ENCODE measurements at regions not wholly inside any gene's neighbourhood (a gene's known extent, or its start where the extent isn't known, plus 50 kb on each side); places are given as distances from the start of the nearest gene placed in this dataset.
A peak's percentile ranks its signal among the peaks of the same experiment; 100 is the strongest.

DNA sequence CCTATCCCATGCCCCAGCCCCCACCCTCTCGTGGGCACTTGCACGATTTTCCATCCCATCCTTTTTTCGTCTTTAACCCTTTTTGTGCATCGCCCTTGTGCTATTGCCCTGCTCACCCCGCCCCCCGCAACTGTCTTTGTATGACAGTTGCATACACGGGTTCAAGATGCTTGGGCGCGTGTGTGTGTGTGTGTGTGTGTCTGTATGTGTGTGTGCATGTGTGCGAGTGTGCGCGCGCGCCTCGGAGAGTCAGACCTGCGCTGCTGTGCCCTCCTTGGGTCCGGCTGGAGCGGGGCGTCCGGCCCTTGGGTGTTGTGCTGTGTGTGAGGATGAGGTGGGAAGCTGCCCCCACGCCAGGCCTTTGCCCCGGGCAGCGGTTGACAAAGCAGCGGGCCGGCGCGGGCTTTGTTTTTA lies 230.7 kb downstream of the HAUS1 start:
- Histone ChIP-seq H3K27me3 (ENCODE audit: control insufficient read depth in 4 of 4, insufficient read depth in 4 of 4, low read length in 3 of 4) (no peaks in the 10 kb centered on the region), H3K27ac (ENCODE audit: low read depth in 1 of 2, low read length in 2 of 2) (peak overlapping the region; percentile 39 to 92), H3K9me3 (ENCODE audit: control insufficient read depth in 4 of 4, low read length in 3 of 4) (no peaks in the 10 kb centered on the region), H3K4me1 (ENCODE audit: control insufficient read depth in 4 of 4, insufficient read depth in 4 of 4, low read length in 3 of 4) (peaks cover 8 to 72% (median 51%) of the 10 kb centered on the region in 4 donors), H3K36me3 (ENCODE audit: control insufficient read depth in 4 of 4, insufficient read depth in 3 of 4, low read depth in 1 of 4, low read length in 3 of 4) (no peaks in the 10 kb centered on the region), H3K4me3 (ENCODE audit: low read depth in 1 of 3, low read length in 3 of 3) (peak overlapping the region; percentile 52 to 90 (median 68)), H3K9ac (ENCODE audit: low read depth in 1 of 2, low read length in 2 of 2) (peak overlapping the region; percentile 10 to 78)
- DNase-seq (ENCODE audit: low spot score), result no peak
- no peak for TF ChIP-seq HNF4A (conservative IDR thresholded peaks at IDR 0.05)
- TF ChIP-seq HNF4G (IDR thresholded peaks at IDR 0.05), result no peak
- TF ChIP-seq MAX (IDR thresholded peaks at IDR 0.05), result no peak
- WGBS, result 2% methylated on average over 27 of the region's 27 CpGs

DNA sequence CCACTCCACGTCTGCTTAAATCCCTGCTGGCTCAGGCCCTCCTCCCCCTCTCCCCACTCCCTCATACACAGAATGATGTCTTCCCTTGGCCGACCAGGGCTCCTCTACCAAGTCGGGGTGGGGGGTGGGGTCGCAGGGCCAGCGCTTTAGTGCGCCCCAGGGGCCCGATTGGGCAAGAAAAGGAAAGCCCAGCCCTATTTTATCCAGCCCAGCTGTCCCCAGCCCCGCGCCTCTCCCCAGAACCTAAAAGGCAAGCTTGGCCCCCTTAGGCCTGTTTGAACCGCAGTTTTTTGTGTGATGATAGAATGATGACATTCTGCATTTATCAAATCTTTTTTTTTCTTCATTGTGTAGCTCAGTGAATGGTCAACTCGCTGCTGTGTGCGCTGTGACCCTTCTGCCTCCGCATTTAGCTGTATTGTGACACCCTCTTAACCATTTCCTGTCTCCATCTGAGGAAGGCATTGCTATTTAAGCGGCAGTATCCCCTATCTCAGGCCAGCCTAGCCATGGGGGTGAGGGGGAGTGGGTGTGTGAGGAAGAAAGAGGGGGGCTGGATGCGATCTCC lies 231.4 kb downstream of the HAUS1 start:
- H3K9me3 ChIP-seq (ENCODE audit: control insufficient read depth in 4 of 4, low read length in 3 of 4), result no peaks in the 10 kb centered on the region
- H3K9ac ChIP-seq (ENCODE audit: low read depth in 1 of 2, low read length in 2 of 2), result peak overlapping the region; percentile 10 to 78
- H3K27ac ChIP-seq (ENCODE audit: low read depth in 1 of 2, low read length in 2 of 2), result peak overlapping the region; percentile 39 to 92
- no peaks in the 10 kb centered on the region for H3K36me3 ChIP-seq (ENCODE audit: control insufficient read depth in 4 of 4, insufficient read depth in 3 of 4, low read depth in 1 of 4, low read length in 3 of 4)
- peak; percentile 7 for TF ChIP-seq YY1 (IDR thresholded peaks at IDR 0.05)
- no peak for TF ChIP-seq EGR1 (IDR thresholded peaks at IDR 0.05; ENCODE audit: low read depth in 2 of 2)
- DNase-seq (ENCODE audit: low spot score), result no peak
- H3K4me1 ChIP-seq (ENCODE audit: control insufficient read depth in 4 of 4, insufficient read depth in 4 of 4, low read length in 3 of 4), result peaks cover 10 to 78% (median 54%) of the 10 kb centered on the region in 4 donors
- peak overlapping the region; percentile 42 to 90 (median 52) for H3K4me3 ChIP-seq (ENCODE audit: low read depth in 1 of 3, low read length in 3 of 3)
- no peaks in the 10 kb centered on the region for H3K27me3 ChIP-seq (ENCODE audit: control insufficient read depth in 4 of 4, insufficient read depth in 4 of 4, low read length in 3 of 4)
- 9% methylated on average over 15 of the region's 15 CpGs for WGBS

GRCh38 chr18:46336278-46337111 lies 232.3 kb downstream of the HAUS1 start:
- WGBS, result 39% methylated on average over 8 of the region's 8 CpGs
- Histone ChIP-seq H3K36me3 (ENCODE audit: control insufficient read depth in 4 of 4, insufficient read depth in 3 of 4, low read depth in 1 of 4, low read length in 3 of 4) (no peaks in the 10 kb centered on the region), H3K27ac (ENCODE audit: low read depth in 1 of 2, low read length in 2 of 2) (peak overlapping the region; percentile 39 to 92), H3K4me1 (ENCODE audit: control insufficient read depth in 4 of 4, insufficient read depth in 4 of 4, low read length in 3 of 4) (peaks cover 10 to 73% (median 53%) of the 10 kb centered on the region in 4 donors), H3K4me3 (ENCODE audit: low read depth in 1 of 3, low read length in 3 of 3) (peak overlapping the region in 1 of 3 donors; percentile 90), H3K27me3 (ENCODE audit: control insufficient read depth in 4 of 4, insufficient read depth in 4 of 4, low read length in 3 of 4) (no peaks in the 10 kb centered on the region), H3K9ac (ENCODE audit: low read depth in 1 of 2, low read length in 2 of 2) (no peak overlapping the region), H3K9me3 (ENCODE audit: control insufficient read depth in 4 of 4, low read length in 3 of 4) (no peaks in the 10 kb centered on the region)
- DNase-seq (ENCODE audit: low spot score), result no peak
- TF ChIP-seq TAF1 (conservative IDR thresholded peaks at IDR 0.05) (no peak), HNF4G (IDR thresholded peaks at IDR 0.05) (no peak), FOXA1 (IDR thresholded peaks at IDR 0.05) (no peak), EGR1 (IDR thresholded peaks at IDR 0.05; ENCODE audit: low read depth in 2 of 2) (no peak), GABPA (IDR thresholded peaks at IDR 0.05 in 1 of 2, conservative IDR thresholded peaks at IDR 0.05 in 1 of 2) (no peak), MAX (IDR thresholded peaks at IDR 0.05) (no peak), HNF4A (conservative IDR thresholded peaks at IDR 0.05) (peak; percentile 26 to 48), RXRA (IDR thresholded peaks at IDR 0.05) (peak; percentile 70 to 83), YY1 (IDR thresholded peaks at IDR 0.05) (peak; percentile 12), CTCF (IDR thresholded peaks at IDR 0.05; ENCODE audit: low read depth, low read length, missing input control) (no peak), SP1 (IDR thresholded peaks at IDR 0.05) (no peak), NR2F2 (IDR thresholded peaks at IDR 0.05) (peak; percentile 45), JUND (IDR thresholded peaks at IDR 0.05) (no peak), RAD21 (IDR thresholded peaks at IDR 0.05) (peak in 1 of 2 donors; percentile 29), FOXA2 (IDR thresholded peaks at IDR 0.05) (no peak), REST (IDR thresholded peaks at IDR 0.05) (no peak)
- TF ChIP-seq, protein P1, sequence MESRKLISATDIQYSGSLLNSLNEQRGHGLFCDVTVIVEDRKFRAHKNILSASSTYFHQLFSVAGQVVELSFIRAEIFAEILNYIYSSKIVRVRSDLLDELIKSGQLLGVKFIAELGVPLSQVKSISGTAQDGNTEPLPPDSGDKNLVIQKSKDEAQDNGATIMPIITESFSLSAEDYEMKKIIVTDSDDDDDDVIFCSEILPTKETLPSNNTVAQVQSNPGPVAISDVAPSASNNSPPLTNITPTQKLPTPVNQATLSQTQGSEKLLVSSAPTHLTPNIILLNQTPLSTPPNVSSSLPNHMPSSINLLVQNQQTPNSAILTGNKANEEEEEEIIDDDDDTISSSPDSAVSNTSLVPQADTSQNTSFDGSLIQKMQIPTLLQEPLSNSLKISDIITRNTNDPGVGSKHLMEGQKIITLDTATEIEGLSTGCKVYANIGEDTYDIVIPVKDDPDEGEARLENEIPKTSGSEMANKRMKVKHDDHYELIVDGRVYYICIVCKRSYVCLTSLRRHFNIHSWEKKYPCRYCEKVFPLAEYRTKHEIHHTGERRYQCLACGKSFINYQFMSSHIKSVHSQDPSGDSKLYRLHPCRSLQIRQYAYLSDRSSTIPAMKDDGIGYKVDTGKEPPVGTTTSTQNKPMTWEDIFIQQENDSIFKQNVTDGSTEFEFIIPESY (IDR thresholded peaks at IDR 0.05), result no peak
- TF ChIP-seq, protein P2, sequence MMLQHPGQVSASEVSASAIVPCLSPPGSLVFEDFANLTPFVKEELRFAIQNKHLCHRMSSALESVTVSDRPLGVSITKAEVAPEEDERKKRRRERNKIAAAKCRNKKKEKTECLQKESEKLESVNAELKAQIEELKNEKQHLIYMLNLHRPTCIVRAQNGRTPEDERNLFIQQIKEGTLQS (IDR thresholded peaks at IDR 0.05), result no peak

Data from liver (tissue), 8 donors.